Stimulated activated CD4-positive, alpha-beta T cell treated with anti-CD3 and anti-CD28 coated beads, Interleukin-2, amount 100 ng/mL, for 48 hours (primary cell): ENCODE measurements at regions not wholly inside any gene's neighbourhood (a gene's known extent, or its start where the extent isn't known, plus 50 kb on each side); places are given as distances from the start of the nearest gene placed in this dataset.

Experiments used
- DNase-seq, 2 donors: peaks; one replicate each; pipeline ENCODE4 v3.0.0-alpha.2; 2020

DNA sequence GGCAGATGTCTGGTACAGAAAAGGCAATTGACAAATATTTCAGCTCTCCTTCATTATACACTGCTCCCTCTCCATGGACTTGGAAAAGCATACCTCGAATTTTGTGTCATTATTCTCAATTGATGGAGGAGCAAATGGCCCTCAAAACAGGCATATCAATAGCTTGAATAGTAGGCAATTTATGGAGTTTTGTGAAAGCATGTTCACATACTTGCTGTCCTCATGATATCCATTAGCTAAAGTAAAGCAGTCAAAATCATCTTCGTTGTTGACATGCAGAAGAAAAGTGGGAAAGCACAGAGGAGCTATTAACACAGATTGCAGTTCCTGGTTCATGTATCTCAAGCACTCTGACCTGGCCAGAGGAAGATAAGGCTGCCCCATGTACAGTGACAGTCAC is 472.8 kb downstream of the CCSER2 start:
- DNase-seq: no peak

DNA sequence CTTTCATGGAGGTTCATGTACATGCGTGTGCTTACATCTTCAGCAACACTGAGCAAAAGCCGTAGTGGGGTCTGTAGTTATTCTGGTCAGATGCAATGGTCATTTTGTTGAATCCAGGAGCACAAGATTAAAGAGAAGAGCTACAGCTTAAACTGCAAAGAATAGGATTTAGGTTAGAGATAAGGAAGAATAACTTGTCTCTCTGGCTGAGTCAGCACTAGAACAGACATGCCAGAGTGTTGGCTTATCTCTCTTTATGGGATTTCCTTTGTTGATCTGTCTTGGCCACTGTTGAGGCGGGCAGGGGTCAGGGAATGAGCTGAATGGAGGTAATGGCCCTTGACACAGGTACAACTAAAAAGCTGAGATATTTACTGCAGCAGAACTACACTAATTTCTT is 473.5 kb downstream of the CCSER2 start:
- DNase-seq: no peak

GRCh38 chr10:84805149-84805548 is 476.8 kb downstream of the CCSER2 start:
- DNase-seq: no peak

- DNase-seq: no peak
Measured at GRCh38 chr10:84811113-84811512, 482.7 kb downstream of the CCSER2 start.

GRCh38 chr10:84818961-84819360 is 490.6 kb downstream of the CCSER2 start:
- DNase-seq: no peak

DNA sequence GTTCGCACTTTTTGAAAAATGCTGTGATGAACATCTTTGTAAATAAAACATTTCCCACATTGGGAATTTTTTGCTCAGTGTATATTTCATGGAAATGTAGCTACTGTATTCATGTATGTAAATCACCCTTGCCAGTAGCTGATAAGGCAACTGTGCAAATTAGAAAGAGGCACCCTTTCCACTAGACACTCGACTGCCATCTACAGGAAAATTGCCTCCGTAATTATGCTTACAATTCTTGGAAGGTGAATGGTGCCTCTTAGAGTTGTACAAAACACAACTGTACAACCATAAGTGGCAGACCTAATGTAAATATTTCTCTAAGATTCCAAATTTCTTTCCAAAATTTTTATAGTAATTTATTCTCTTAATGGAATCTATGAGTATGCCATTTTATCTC is 491.7 kb downstream of the CCSER2 start:
- DNase-seq: no peak

DNA sequence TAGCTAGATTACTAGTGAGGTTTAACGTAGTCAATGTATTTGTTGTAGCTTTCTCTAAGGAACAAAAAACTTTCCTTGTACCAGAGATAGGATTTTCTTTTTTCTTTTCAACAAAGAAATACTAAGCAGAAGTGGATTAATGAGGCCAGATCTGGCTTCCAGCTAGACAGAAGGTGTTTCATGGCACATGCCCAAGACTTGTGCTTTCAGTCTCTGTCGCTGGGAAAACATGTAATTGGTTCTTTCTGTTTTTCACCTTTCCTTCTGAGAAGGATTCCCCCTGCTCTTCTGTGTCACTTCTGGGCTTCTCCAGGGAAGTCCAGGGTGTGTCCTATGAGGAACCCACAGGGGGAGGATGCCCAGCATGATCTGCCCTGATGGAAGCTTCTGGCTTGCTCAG is 492.2 kb downstream of the CCSER2 start:
- DNase-seq: no peak

DNA sequence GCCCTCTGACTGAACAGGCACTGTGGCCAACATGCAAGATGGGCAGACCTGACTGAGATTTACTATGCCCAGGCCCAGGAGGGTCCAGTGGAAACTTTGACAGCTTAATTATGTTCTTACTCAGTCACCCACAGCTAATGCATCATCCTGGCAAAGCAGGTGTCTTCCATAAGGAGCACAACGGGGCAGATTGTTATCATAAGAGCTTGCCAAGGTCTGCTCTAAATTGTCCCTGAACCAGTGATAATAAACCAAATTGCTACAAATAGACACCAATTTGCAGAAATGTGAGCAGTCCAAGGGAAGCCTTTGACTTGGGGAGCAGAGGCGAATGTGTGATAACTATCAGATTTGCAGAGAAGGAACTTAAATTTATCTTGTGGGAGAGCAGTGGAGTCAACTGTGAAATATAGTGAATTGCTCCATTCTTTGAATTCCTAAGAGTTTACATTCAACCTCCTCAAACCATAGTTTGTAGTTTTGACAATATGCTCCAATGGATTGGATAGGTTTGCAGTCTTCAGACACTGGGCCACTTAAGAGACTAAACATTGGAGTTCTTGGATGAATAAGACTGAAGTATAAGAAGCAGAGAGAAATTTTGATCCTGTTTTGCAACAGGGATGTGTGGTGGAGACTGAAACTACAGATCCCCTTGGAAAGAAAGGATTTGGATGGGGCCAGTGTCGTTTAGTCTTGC is 494.7 kb downstream of the CCSER2 start:
- DNase-seq: no peak

GRCh38 chr10:84824525-84824924 is 496.1 kb downstream of the CCSER2 start:
- DNase-seq: no peak

GRCh38 chr10:84825330-84825729 is 496.9 kb downstream of the CCSER2 start:
- DNase-seq: no peak

DNA sequence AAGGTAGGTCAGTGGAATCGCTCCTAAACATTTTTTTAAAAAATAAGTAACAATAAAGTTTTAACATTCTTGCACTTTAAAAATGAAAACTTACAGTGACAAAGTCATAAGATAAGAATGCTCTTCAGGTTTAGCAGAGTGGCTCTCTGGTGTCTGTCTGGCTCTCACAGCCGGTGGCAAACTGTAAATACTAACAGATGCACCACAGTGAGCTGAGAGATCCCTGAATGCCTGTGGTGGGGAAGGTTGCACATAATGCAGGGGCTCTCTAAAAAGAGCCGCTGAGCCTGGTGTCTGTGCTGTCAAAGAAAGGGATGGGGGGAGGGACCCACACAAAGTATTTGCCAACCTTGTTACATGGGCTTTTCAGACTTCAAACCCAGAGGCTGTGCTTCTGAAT is 498.3 kb downstream of the CCSER2 start:
- DNase-seq: no peak

GRCh38 chr10:84829131-84829530 is 500.7 kb downstream of the CCSER2 start:
- no peak for DNase-seq

GRCh38 chr10:84837041-84837812 is 508.8 kb downstream of the CCSER2 start:
- no peak for DNase-seq

- DNase-seq: no peak
Measured at GRCh38 chr10:84837877-84838276, 509.5 kb downstream of the CCSER2 start.

GRCh38 chr10:84838851-84839250 is 510.5 kb downstream of the CCSER2 start:
- DNase-seq: no peak

- DNase-seq: no peak
Measured at GRCh38 chr10:84842593-84842992, 514.2 kb downstream of the CCSER2 start.

- DNase-seq: no peak
Measured at GRCh38 chr10:84844461-84844860, 516.1 kb downstream of the CCSER2 start.

DNA sequence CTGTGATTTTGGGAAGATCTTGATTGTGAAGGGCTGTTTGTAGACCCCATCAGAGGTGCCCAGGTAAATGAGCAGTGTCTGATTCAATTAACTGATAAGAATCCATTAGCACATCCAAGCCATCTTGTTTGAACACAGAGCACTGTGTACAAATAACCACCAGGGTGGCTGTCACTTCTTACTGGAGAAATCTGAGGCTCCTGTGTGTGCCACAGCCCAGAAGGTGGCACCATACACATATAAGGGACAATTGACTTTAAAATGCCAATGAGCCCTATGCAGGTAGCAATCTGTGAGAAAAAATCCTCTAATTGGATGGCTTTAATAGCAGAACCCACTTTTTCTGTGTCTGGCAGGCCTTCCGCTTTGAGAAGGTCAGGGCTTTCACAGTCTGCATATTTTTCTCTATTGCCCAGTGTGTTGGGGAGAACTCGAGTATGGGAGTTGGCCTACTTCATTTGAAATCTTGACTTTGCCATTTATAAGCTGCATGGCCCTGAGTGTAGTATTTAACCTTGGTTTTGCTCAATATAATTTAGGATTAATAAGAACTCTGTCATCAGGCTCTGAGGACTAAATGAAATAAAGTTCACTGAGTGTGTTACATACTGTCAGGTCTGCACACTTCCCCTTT is 517.4 kb downstream of the CCSER2 start:
- no peak for DNase-seq

DNA sequence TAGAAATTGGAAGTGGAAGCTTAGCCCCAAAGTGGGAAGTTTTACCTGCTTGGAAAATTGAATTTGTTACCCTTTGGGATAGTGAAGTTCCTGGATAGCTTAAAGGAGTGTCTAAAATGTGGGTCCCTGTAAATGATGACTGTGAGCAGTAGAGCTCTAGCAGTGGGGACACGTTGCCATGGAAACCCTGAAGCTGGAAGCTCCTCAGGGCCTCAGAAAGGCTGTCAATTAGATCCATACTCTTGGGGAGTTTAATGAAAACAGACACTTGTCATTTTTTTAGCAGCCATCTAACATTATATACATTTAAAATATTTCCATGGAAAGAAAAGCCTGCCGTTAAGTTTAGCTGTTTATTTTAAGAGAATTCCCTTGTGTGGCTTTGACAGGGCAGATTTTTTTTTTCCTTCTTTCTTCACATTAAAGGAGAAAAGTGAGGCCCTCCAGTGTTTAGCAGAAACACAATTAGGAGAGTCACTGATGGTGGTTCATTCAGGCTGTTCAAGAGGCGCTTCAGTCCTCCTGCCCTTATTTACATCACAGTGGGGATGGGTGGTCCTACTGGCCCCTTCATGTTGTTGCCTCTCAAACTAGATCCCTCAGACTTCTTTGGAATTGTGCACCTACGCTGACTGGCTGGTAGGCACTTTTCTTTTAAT is 518.4 kb downstream of the CCSER2 start:
- DNase-seq: no peak

GRCh38 chr10:84848967-84849366 is 520.6 kb downstream of the CCSER2 start:
- no peak for DNase-seq

- DNase-seq: no peak
Measured at GRCh38 chr10:84850826-84851225, 522.4 kb downstream of the CCSER2 start.

- no peak for DNase-seq
Measured at GRCh38 chr10:84854439-84854838, 526.0 kb downstream of the CCSER2 start.

DNA sequence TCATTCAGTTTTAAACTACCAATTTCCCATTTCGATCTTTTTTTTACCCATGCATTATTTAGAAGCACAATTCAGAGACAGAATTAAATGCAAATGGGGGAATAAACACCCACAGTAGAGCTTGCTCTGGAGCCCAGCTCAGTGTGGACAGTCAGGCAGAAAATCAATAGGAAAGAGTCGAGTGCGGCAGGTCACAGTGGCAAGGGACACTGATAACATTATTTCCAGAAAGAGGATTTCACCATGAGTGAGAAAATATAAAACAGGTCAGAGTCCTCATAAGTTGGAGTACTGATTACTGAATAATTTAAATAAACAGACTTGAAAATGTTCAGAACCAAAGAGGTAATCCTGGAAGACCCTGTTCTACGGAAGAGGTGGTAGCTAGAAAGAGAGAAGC is 532.5 kb downstream of the CCSER2 start:
- no peak for DNase-seq

GRCh38 chr10:84862551-84862950 is 534.2 kb downstream of the CCSER2 start:
- no peak for DNase-seq
